K562 (cell line): ENCODE measurements at regions not wholly inside any gene's neighbourhood (a gene's known extent, or its start where the extent isn't known, plus 50 kb on each side); places are given as distances from the start of the nearest gene placed in this dataset.

Experiments
- ATAC-seq: fragments of 200-7000 bp; cut with Tn5 transposase; 3 replicates; pipeline ENCODE4 v1.9.1; 2020; ENCODE audit warnings: moderate library complexity
- BruUV-seq: library from RNA; stranded (reverse); fragments of 400-500 nt; replicated peaks from 2 replicates; lab custom pipeline; 2021; lab: Mats Ljungman, UMichigan
- CTCF ChIA-PET: fragments of 300-600 bp; formaldehyde crosslinking; extraction: SDS; loops from one replicate; lab custom pipeline; 2021; ENCODE audit warnings: low intra/inter-chr PET ratio; lab: Yijun Ruan, JAX
- POLR2A ChIA-PET: fragments of 300-600, 350-650 bp; sonication (Branson Sonifier 250); formaldehyde crosslinking; extraction: SDS; loops from one replicate; lab custom pipeline; 2021; ENCODE audit warnings: antibody characterized with exemption, inconsistent platforms; lab: Yijun Ruan, JAX
- DNase-seq, 4 experiments: peaks; one replicate each; pipeline versions ENCODE4 v3.0.0 to v3.0.0-alpha.2; 2011 to 2018; ENCODE audit warnings: low spot score in 3 of 4, mixed read lengths in 3 of 4; ENCODE audit errors: extremely low read depth in 1 of 4
- FAIRE-seq: peaks from 2 replicates; lab custom pipeline; 2011; peaks lifted over from hg19 to GRCh38; lab: Jason Lieb, UNC
- H2AFZ ChIP-seq: 2 replicates; pipeline ENCODE4 v1.6.0; 2011; ENCODE audit warnings: low read depth, low read length, control low read depth, inconsistent platforms
- H3K27ac ChIP-seq: fragments of 200-600 bp; 3 replicates; pipeline ENCODE4 v1.8.0; 2011; ENCODE audit warnings: low read depth, mild to moderate bottlenecking, control low read depth, inconsistent platforms, low read length, moderate library complexity, mixed read lengths; ENCODE audit errors: extremely low read depth
- H3K27me3 ChIP-seq, 2 experiments: fragments of 300-600 bp in 1 of 2; 2 replicates in 1 of 2; 3 replicates in 1 of 2; pipeline versions ENCODE4 v1.6.0 to v1.8.0; 2011; ENCODE audit warnings: inconsistent platforms in 2 of 2, low read length in 2 of 2, mild to moderate bottlenecking in 1 of 2, mixed read lengths in 1 of 2, moderate library complexity in 1 of 2; ENCODE audit not compliant: control insufficient read depth in 2 of 2, insufficient read depth in 2 of 2
- H3K36me3 ChIP-seq: fragments of 300-600 bp; 3 replicates; pipeline ENCODE4 v1.8.0; 2011; ENCODE audit warnings: mild to moderate bottlenecking, low read length, inconsistent platforms; ENCODE audit not compliant: control insufficient read depth, insufficient read depth
- H3K4me1 ChIP-seq, 2 experiments: fragments of 200-600 bp in 1 of 2; replicated peaks in 1 of 2; 2 replicates in 1 of 2; 3 replicates in 1 of 2; pipeline versions ENCODE4 v1.5.1 to v1.8.0; 2011; ENCODE audit warnings: inconsistent platforms in 2 of 2, low read length in 2 of 2, mild to moderate bottlenecking in 1 of 2, mixed read lengths in 1 of 2, moderate library complexity in 1 of 2; ENCODE audit not compliant: control insufficient read depth in 2 of 2, insufficient read depth in 2 of 2
- H3K4me2 ChIP-seq: 2 replicates; pipeline ENCODE4 v1.6.1; 2011; ENCODE audit warnings: low read length, control low read depth, inconsistent platforms, mixed read lengths; ENCODE audit not compliant: insufficient read depth
- H3K4me3 ChIP-seq: fragments of 200-600 bp; sonication (generic), shearing (Covaris generic); 2 replicates; pipeline ENCODE4 v1.5.1; 2016; ENCODE audit warnings: control low read depth, inconsistent platforms
- H3K79me2 ChIP-seq: fragments of 200-600 bp; 3 replicates; pipeline ENCODE4 v1.8.0; 2011; ENCODE audit warnings: low read length, inconsistent platforms; ENCODE audit not compliant: control insufficient read depth, insufficient read depth
- H3K9ac ChIP-seq, 2 experiments: 2 replicates each; pipeline versions ENCODE4 v1.6.0 to v1.6.1; 2011; ENCODE audit warnings: low read depth in 2 of 2, low read length in 2 of 2, control low read depth in 1 of 2, inconsistent platforms in 1 of 2, mild to moderate bottlenecking in 1 of 2, mixed read lengths in 1 of 2; ENCODE audit not compliant: insufficient read depth in 1 of 2
- H3K9me1 ChIP-seq: one replicate; pipeline ENCODE4 v1.6.0; 2011; ENCODE audit warnings: inconsistent platforms, mild to moderate bottlenecking, low read length, moderate library complexity; ENCODE audit not compliant: control insufficient read depth, insufficient read depth
- H3K9me3 ChIP-seq: replicated peaks from 2 replicates; pipeline ENCODE4 v1.5.1; 2011; ENCODE audit warnings: low read depth, low read length, inconsistent platforms; ENCODE audit not compliant: control insufficient read depth, insufficient read depth
- H4K20me1 ChIP-seq: replicated peaks from 2 replicates; pipeline ENCODE4 v1.6.1; 2011; ENCODE audit warnings: low read length, inconsistent platforms, mixed read lengths; ENCODE audit not compliant: control insufficient read depth, insufficient read depth
- BHLHE40 ChIP-seq: IDR thresholded peaks from 2 replicates; pipeline ENCODE4 v1.6.1; 2011; ENCODE audit warnings: low read length, improper control_type of control experiment
- GTF2B ChIP-seq: IDR thresholded peaks from 2 replicates; pipeline ENCODE4 v1.6.1; 2011; ENCODE audit not compliant: insufficient read length; ENCODE audit errors: extremely low read depth
- MCM3 ChIP-seq: fragments of 450-650 bp; IDR thresholded peaks from 2 replicates; pipeline ENCODE4 v1.6.1; 2016
- NR2C1 ChIP-seq, 2 experiments: fragments of 450-650 bp; IDR thresholded peaks; 2 replicates each; pipeline ENCODE4 v1.6.1; 2017; ENCODE audit warnings: mild to moderate bottlenecking in 2 of 2, antibody characterized with exemption in 1 of 2, inconsistent platforms in 1 of 2, missing compliant biosample characterization in 1 of 2, missing genetic modification characterization in 1 of 2
- SAFB2 ChIP-seq: fragments of 200-400 bp; formaldehyde crosslinking; IDR thresholded peaks from 2 replicates; pipeline ENCODE4 v1.6.1; 2018; ENCODE audit warnings: borderline replicate concordance, low read length, low read depth, moderate library complexity; ENCODE audit not compliant: severe bottlenecking
- SMAD4 ChIP-seq: fragments of 250-450 bp; sonication (Bioruptor Pico); conservative IDR thresholded peaks from 2 replicates; pipeline ENCODE4 v1.8.0; 2021; ENCODE audit warnings: inconsistent platforms, mild to moderate bottlenecking, moderate library complexity
- ZNF174 ChIP-seq: fragments of 250-450 bp; sonication (Bioruptor Pico); IDR thresholded peaks from 2 replicates; pipeline ENCODE4 v1.4.0; 2020; ENCODE audit warnings: mild to moderate bottlenecking
- ZNF311 ChIP-seq: fragments of 250-450 bp; sonication (Bioruptor Pico); IDR thresholded peaks from 2 replicates; pipeline ENCODE4 v1.4.0; 2020; ENCODE audit warnings: mild to moderate bottlenecking, moderate library complexity
- ZNF518B ChIP-seq: fragments of 250-450 bp; sonication (Bioruptor Pico); IDR thresholded peaks from 2 replicates; pipeline ENCODE4 v1.5.0; 2021; ENCODE audit warnings: mild to moderate bottlenecking, moderate library complexity
- ZNF586 ChIP-seq: fragments of 450-650 bp; formaldehyde crosslinking; conservative IDR thresholded peaks from 2 replicates; pipeline ENCODE4 v1.4.0; 2020; ENCODE audit warnings: mild to moderate bottlenecking, moderate library complexity
- ZSCAN32 ChIP-seq: fragments of 450-650 bp; formaldehyde crosslinking; IDR thresholded peaks from 2 replicates; pipeline ENCODE4 v1.4.0; 2020; ENCODE audit warnings: mild to moderate bottlenecking, moderate library complexity
- WGBS: fragments of 100-300 bp; shearing (Covaris generic); methylation state at CpG from one replicate; pipeline ENCODE4 v1.1.6; 2016; ENCODE audit warnings: low coverage, mixed read lengths; ENCODE audit not compliant: insufficient coverage; ENCODE audit errors: missing lambda C conversion rate; 5-methylcytosine and 5-hydroxymethylcytosine counted together
- in situ Hi-C: fragments of 300-500 bp; cut with MboI; formaldehyde crosslinking; loops from 4 replicates; pipeline ENCODE4 v1.15.0; 2018; ENCODE audit warnings: inconsistent platforms, mixed read lengths
- intact Hi-C: fragments of 100-400 bp; cut with micrococcal nuclease; formaldehyde crosslinking; loops from 2 replicates; pipeline ENCODE4 v1.14.2; 2022

GRCh38 chr4:176618138-176618537 lies 174.6 kb downstream of the VEGFC start (continued):
- no peak for TF ChIP-seq ZNF518B (CRISPR knock-in tag)
- TF ChIP-seq GTF2B = no peak
- no peak for TF ChIP-seq NR2C1 (IDR thresholded peaks at IDR 0.05)
- TF ChIP-seq NR2C1 (tag; IDR thresholded peaks at IDR 0.05) = no peak
- no peak for TF ChIP-seq ZNF586 (CRISPR knock-in tag)
- TF ChIP-seq SAFB2 = no peak

GRCh38 chr4:176619430-176619829 lies 173.3 kb downstream of the VEGFC start:
- intact Hi-C loops (no loop called here), in situ Hi-C loops (no loop called here)
- no peak for TF ChIP-seq ZNF174
- no peak for TF ChIP-seq BHLHE40
- no peak for TF ChIP-seq ZSCAN32 (CRISPR knock-in tag)
- no peak for TF ChIP-seq SMAD4 (CRISPR knock-in tag)
- no peak for TF ChIP-seq ZNF311 (CRISPR knock-in tag)
- TF ChIP-seq MCM3 = no peak
- no peak overlapping the region for H3K4me3 ChIP-seq
- no peaks in the 10 kb centered on the region for H3K36me3 ChIP-seq
- H3K9ac ChIP-seq = no peak overlapping the region
- POLR2A ChIA-PET = no interaction called here
- H4K20me1 ChIP-seq = no peaks in the 10 kb centered on the region
- no peaks in the 10 kb centered on the region for H3K9me1 ChIP-seq
- 0% methylated on average over 2 of the region's 2 CpGs for WGBS
- no peak for DNase-seq
- H3K79me2 ChIP-seq = no peaks in the 10 kb centered on the region
- no TSS peak for BruUV-seq
- H3K27me3 ChIP-seq = no peaks in the 10 kb centered on the region
- no peak for ATAC-seq
- H3K4me1 ChIP-seq = no peaks in the 10 kb centered on the region
- FAIRE-seq = no peak
- H3K27ac ChIP-seq = no peak overlapping the region
- no peak overlapping the region for H3K4me2 ChIP-seq
- CTCF ChIA-PET = no interaction called here
- H3K9me3 ChIP-seq = no peaks in the 10 kb centered on the region
- no peak overlapping the region for H2AFZ ChIP-seq
